Pons (tissue), 1 donor: ENCODE measurements at regions not wholly inside any gene's neighbourhood (a gene's known extent, or its start where the extent isn't known, plus 50 kb on each side); places are given as distances from the start of the nearest gene placed in this dataset.

Experiments
- DNase-seq: peaks from one replicate; pipeline ENCODE4 v3.0.0-alpha.2; 2016; ENCODE audit warnings: low spot score

DNA sequence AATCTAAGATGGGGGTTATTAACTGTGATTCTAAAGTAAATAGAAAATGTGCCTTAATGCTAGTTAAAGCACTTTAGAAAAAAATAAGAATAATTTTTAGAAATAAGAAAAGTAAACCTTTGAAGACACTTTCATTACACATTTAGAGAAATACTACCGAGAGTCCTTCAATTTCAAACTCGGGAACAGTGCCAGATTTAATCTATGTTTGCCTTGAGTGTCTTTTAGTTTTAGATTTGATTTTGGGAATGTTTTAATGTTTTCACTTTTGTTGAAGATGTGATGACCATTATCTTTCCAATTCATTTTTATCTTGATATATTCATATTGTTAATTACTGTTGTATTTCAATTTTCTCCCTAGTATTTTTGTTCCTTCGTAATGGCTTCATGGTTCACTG, 592.7 kb upstream of the MGMT start:
- no peak for DNase-seq

DNA sequence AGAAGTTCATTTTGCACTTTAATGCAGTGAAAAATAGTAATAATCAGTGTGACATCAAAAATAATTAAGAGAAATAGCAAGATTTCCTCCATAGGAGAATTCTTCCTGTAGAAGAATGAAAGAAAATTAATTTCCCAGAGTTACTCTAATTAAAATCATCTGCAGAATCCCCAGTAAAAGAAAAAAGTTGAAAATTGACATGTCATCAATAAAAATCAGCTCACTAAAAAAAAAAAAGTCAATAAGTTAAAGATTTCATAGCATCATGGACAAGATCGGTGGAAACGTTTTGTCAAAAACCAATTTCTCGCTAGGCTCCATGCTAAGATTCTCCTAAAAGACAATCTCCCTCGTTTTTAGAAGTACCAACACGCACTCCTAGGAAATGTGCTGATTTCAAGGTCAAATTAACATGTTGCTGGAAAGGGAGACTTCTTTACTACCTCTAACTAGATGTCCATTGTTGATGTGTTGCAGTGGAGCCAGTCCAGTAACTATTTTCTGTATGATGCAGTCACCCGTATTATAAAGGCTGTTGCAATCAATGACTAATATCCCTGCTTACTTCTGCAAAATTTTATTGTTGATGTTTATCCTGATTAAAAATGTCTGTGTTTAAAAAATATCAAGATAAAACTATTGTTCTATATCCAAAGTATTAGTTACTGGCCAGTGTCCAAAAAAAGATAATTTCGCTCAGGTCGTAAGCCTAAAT, 591.9 kb upstream of the MGMT start:
- DNase-seq = no peak

DNA sequence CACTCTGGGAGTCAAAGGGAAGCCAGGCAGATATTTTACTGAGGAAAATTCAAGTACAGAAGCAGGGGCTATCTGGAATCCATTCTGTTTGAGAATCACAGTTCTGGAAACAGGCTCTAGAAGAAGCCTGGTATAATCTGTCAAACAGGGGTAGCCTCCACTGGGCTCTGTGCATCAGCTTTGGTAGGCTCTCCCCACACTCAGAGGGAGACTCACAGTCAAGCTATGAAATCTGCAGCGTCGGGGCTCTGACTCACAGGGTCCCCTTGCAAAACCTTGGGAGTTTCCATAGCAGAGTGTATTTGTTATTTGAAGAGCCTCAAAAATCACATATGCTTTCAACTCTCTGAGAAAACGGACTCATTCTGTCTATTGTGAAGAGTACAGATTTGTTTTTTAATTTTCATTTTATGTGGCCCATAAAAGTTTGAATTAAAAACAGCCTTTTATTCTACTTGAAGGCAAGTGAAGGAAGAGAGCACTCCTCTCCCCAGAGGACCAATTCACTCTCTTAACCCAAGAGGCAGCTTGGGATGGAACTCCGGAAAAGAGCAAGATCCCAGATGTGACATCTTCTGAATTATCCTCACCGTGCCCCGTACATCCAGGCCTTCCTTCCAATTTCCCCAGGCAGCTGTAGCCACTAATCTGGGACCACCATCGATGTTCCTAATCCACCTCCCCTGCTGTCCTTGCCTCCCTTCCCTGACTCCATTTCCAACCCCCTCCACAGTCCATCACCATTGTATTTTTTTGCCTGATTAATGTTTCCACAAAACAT, 590.9 kb upstream of the MGMT start:
- DNase-seq = no peak

DNA sequence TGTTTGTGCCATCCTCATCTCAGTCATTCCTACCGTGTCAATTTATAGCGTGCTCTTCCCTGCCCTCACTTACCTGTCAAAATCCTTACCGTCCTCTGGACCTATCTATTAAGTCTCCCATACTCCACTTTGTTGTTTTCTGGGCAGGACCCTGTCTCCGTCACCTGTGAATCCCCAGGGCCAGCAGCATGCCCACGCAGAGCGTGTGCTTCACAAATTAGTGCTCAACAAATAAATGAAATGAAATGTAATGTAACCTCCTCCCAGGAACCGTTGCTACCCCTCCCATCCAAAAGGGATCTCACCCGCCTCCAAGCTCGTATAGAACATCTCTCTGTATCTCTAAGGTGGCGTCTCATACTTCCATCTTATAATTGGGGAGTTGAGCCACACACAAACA, 589.9 kb upstream of the MGMT start:
- no peak for DNase-seq

DNA sequence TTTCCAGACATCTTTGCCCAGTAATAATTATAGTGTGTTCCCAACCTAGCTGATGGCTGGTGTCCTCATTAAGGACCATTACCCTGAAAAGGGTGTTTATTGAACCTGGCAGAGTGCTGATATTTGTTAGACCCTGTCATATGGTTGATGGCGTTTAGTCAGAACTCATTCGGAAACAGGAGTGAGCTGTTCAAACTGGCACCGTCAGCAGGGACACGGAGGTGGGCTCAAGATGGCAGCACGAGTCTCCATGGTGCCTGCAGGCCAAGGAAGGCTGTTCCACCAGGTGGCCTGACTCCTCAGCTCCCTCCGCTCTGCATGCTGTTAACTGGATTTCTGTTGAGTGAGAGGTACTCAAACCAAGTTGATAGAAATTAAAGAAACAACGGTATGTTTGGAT, 589.1 kb upstream of the MGMT start:
- no peak for DNase-seq

DNA sequence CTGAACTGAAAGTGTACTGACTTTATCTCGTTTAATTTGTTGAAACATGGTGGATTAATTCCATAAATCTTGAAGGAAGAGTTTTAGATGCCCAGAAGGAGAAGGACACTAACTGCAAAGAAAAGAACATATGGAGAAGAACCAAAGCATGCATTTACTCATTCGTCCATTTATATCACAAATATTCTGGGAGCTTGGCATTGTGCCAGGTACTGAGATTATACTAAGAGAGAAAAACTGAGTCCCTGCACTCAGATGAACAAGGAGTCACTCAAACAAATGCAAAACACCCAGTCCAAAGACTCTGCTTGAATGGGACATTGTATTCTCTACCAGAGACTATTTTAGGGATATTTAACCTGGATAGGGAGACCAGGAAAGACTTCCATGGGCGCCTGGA, 588.0 kb upstream of the MGMT start:
- DNase-seq = no peak

DNA sequence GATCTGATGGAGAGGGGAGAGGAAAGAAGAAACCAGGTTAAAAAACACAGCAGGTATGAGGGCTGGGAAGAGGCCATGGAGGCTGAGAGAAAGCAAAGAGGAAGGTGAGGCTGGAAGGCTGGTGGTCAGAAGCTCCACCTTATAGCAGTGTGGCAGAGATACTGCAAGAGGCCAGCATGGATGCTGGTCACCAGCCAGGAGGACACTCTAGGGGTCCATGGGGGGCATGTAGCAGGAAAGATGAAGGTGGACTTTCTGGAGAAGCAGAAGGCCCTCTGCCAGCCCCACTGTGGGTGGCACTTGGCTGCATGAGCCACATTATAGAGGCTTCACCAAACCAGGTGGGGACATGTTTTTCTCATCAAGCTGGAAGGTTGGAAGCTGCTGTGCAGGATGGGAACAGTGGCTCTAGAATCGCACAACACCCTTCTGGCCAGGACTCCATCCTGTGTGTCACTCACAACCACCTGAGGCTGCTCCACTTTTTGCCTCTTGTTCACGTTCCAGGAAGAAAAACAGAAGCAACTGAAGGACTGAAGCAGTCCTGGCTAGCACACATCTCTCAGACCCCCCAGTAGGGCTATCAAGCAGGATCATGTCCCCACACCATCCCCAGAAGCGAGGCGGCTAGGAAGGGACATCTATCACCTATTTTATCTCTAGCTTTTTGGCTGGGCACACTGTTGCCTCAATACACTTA, 587.5 kb upstream of the MGMT start:
- no peak for DNase-seq

DNA sequence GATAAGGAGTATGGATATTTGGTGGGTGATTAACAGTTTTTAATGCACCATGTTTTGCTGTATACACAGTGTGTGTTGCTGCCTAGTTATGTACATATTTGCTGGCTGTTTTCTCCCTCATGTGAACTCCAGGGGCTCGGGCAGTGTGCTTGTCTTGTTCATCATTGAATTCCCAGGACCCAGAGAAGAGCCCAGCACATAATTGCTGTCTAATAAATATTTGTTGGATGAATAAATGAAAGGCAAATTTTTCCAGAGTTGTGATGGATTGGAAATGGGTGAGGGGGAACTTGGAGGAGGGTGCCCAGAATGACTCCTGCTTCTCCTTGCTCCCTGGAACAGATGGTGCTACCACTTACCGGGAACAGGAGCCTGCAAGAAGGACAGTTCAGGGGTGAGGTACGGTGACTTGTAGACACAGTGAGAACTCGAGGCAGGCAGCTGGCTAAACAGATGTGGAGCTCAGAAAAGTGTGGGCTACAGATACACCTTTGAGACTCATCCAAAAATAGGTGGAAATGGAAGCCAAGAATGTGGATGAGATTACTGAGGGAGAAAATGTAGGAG, 586.8 kb upstream of the MGMT start:
- no peak for DNase-seq

DNA sequence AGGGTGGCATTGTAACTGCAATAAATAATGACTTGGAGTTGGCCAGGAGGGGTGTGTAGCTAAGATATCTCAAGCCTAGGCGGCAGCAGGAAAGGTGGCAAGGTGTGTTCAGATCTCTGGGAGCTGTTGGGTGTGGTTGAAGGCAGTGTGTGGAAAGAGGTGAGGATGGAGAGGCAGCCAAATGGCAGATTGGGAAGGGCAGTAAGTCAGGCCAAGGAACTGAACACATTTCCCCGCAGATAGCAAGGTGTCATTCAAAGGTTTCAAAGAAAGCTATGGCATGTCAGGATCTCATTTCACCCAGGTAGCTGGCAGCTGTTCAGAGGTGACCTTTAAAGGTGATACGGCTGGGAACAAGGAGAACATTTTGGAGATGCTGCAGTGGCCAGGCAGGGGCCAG, 586.0 kb upstream of the MGMT start:
- no peak for DNase-seq

DNA sequence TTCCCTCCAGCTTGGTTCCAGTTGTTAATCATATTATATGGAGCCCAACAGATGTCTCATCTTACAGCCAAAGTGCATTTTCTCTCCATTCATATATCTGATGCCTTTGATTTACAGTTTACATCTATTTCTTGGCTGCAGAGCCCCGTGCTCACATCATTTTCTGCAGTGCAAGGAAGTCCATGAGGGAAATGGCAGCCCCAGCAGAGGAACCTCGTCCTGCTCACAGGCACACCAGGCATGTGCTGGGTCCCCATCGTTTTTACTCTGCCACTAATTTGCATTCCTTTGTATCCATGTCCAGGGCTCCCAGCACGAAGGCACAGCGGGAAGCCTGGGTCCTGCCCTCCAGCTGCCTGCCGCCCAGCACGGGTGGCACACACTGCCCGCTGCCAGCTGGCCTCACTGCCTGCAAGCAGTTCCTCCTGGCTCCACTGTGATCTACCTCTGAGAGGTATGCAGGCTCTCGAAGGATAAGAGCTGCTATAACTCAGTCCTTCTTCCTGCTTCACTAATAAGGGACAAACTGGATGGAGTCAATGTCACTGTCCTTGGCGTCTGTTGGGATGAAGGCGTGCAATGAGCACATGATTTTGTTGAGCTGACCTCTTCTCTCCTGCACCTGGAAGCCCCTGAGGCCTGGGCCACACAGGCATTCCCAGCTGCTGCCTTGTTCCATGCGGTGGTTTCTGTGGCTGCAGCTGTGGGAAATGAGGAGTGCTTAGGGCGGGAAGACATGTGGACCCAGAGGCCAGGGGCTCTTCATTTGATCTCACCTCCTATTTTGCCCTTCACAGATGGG, 583.6 kb upstream of the MGMT start:
- no peak for DNase-seq

DNA sequence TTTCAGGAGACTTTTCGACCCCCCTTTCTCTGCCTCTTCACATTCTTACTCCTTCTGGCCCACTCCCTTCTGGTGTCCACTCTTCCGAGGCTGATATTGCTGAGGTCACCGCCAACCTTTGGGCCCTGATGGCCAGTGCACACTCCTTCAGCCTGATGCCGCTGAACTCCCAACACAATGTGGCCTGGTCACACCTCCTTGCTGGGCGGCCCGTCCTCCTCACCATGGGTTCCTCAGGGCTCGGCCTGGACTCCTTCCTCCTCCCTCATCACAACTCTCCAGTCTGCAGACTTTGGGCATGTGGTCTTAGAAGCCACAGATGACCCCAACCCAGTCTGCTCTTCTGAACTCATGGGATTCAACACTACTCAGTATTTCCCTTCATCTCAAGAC, 583.0 kb upstream of the MGMT start:
- no peak for DNase-seq

DNA sequence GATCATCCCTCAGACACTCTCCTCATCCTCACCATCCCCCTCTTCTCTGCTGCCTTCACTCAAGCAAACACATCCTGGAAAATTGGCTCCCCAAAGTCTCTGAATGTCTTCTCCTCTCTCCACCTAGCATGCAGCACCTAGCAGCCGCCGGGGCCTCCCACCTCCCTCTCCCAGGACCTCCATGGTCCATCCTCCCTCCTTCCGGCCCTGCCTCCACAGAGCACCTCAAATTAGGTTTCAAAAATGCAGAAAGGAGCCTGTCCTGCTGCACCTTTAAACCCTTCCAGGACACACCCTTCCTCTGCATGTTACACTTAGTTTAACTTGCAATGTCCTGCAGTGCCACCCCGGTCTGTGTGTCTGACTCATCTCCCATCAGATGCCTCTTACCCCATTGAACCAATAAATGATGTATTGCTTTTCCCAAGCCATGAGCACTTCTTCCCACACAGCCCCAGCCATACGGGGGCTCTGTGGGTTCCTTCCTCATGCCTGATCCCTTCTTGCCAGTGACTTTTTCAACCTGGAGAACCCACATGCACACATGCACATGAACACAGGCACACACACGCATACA, 582.5 kb upstream of the MGMT start:
- no peak for DNase-seq

DNA sequence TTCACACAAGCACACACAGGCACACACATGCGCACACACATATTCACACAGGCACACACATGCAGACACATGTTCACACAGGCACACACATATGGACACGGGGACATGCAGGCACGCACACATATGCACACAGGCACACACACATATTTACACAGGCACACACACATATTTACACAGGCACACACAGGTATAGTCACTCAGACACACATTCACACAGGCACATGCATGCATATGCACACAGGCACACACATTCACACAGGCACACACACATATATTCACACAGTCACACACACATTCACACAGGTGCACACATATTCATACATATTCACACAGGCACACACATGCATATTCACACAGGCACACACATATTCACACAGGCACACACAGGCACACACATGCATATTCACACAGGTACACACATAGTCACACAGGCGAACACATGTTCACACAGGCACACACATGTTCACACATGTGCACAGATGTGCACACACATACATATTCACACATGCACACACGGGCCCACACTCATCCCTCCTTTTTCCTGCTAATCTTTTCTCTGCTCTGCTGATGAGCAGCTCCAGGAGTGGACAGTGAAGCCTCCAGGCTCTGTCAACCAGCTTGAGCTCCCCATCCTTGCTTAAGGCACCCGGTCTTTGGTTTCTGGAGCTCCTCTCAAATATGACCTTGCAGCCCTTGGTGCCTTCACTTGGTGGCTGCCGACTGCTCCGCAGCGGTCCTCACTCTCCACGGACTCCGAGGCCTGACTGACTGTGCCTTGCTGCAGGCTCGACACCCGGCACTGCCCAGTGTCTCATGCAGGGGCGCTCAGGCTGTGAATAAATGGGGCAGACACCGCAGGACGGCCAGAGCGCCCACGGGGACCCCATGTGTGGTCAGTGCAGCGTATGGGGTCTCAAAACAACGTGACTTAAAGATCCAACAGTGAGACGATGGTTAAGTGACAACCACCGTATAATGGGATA, 581.2 kb upstream of the MGMT start:
- no peak for DNase-seq

DNA sequence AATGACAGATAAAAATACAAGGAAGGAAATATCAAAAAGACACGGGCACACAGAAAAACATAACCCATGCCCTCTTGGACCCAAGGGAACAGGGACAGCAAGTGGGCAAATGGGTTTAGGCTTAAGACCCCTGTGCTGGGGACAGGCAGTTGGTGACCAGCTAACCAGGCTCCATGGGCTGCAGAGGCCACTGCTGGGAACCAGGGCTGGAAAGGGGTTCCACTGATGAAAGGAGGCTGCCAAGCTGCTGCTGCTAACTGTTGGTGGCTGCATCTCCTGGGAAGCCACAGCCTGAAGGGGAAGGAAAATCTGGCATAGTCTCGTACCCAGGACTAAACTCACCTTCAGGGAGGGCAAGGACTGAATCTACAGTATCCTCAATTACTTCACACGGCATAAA, 579.2 kb upstream of the MGMT start:
- DNase-seq = no peak

DNA sequence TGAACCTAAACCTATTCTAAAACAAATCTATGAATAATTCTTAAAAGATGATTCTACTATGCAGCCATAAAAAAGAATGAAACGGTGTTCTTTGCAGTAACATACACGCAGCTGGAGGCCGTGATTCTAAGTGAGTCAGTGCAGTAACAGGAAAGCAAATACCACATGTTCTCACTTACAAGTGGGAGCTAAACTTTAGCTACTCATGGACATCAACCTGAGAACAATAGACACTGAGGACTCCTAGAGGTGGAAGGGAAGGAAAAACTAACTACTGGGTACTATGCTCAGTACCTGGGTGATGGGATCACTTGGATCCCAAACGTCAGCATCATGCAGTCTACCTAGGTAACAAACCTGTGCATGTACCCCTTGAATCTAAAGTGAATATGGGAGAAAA, 575.0 kb upstream of the MGMT start:
- no peak for DNase-seq

DNA sequence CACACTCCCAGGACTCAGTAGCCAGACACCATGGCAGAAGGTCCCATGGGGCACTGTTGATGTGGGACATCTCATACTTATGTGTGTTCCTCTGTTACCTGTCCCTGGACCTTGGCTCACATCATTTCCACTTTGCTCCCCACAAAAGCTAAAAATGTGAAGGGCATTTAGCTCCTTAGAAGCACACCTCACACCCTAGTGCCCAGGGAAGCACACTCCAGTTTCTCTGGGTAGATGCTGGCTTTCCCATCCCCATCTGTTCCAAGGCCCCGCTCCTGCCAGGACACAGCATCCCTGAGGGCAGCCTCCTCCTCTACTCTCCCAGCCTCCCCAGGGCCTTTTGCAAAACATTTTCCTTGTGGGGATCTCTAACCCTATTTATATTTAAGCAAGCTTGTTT, 572.4 kb upstream of the MGMT start:
- no peak for DNase-seq

DNA sequence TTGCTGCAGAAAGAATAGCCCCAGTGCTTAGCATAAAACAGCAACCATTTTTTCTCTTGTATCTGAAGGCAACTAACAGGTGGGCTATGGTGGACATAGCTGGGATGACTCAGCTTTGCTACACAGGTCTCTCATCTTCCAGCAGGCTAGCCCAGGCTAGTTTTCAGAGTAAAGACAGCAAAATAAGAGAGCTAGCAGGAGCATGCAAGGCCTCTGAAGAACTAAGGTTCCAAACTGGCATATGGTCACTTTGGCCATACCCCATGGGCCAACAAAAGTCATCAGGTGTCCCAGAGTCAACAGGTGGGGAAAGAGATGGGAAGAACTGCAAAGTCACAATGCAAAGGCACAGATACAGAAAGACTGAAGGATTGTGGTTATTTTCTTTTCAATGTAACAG, 571.6 kb upstream of the MGMT start:
- DNase-seq = no peak

DNA sequence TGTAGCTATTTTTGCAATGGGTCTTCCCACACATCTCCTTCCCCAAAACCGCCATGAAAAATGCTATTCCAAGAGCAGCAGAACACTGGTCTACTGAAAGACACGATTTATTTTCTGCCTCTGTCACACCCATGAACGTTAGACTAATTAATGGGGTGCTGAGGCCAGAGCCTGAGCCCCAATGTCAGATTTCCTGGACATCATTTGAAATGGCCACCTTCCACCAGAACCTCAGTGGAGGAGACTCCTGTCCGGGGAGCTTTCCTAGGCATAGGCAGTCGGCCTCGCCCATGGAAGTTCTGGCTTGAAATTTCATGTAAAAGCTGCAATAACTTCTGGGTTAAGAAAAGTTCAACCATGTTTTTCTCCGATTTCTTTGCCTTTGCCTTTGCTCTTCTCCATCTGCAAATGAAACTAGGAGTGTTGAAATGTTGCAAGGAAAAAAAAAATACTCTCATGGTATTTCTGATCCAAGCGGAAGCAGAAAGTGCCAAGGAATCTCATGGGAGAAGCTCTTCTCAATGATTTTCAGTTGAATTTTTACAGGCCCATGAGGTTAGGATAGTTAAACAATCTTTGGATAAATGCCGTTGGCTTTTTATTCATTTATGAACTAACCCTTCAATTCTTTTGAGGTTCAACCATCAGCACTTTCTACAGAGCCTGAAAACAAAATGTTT, 570.8 kb upstream of the MGMT start:
- no peak for DNase-seq

DNA sequence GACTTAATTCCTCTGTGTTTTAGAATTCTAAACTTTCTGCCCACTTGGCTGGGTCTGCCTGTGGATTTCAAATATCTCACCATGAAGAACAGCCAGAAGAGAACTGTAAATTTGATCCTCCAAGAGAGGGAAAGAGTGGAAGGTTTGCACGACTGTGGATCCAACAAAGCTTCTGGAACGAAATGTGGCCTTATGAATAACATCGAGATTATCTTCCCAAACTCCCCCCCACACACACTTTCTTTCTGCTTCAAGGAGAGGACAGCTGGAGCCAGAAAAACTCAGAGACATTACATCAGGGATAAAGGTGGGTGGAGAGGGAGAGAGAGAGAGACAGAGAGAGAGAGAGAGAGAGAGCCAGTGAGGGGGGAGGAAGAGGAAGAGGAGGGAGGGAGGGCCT, 570.1 kb upstream of the MGMT start:
- no peak for DNase-seq
